Neural progenitor cell (in vitro differentiated cells): ENCODE measurements at regions not wholly inside any gene's neighbourhood (a gene's known extent, or its start where the extent isn't known, plus 50 kb on each side); places are given as distances from the start of the nearest gene placed in this dataset.
"Not testable (repeated sequence)": the region's sequence is repeated elsewhere in the genome, so short reads cannot be mapped to it uniquely, and the experiment has no call there.

Experiments used
- DNase-seq: peaks from one replicate; pipeline ENCODE4 v3.0.0-alpha.2; 2016; ENCODE audit warnings: low spot score
- H2AFZ ChIP-seq: fragments of 200-600 bp; sonication (generic); replicated peaks from 2 replicates; pipeline ENCODE4 v1.6.1; 2016; ENCODE audit warnings: antibody characterized with exemption
- H3F3A ChIP-seq: fragments of 200-600 bp; sonication (generic); 2 replicates; pipeline ENCODE4 v1.6.1; 2016; ENCODE audit warnings: antibody characterized with exemption, low read depth
- H3K27ac ChIP-seq: fragments of 200-600 bp; sonication (generic); 2 replicates; pipeline ENCODE4 v1.5.1; 2016; ENCODE audit warnings: mild to moderate bottlenecking
- H3K27me3 ChIP-seq: fragments of 200-600 bp; sonication (generic); 2 replicates; pipeline ENCODE4 v1.6.1; 2016; ENCODE audit warnings: mild to moderate bottlenecking, moderate library complexity
- H3K36me3 ChIP-seq: fragments of 200-600 bp; sonication (generic); 2 replicates; pipeline ENCODE4 v1.5.1; 2016
- H3K4me1 ChIP-seq: fragments of 200-600 bp; sonication (generic); 2 replicates; pipeline ENCODE4 v1.6.1; 2016; ENCODE audit warnings: mixed run types
- H3K4me2 ChIP-seq: fragments of 200-600 bp; sonication (generic); 2 replicates; pipeline ENCODE4 v1.6.1; 2016
- H3K4me3 ChIP-seq: fragments of 200-600 bp; sonication (generic); 2 replicates; pipeline ENCODE4 v1.5.1; 2016
- H3K79me2 ChIP-seq: fragments of 200-600 bp; sonication (generic); 2 replicates; pipeline ENCODE4 v1.6.1; 2016; ENCODE audit warnings: low read depth
- H3K9ac ChIP-seq: fragments of 200-600 bp; sonication (generic); 2 replicates; pipeline ENCODE4 v1.6.1; 2016
- H3K9me3 ChIP-seq: fragments of 200-600 bp; sonication (generic); 2 replicates; pipeline ENCODE4 v1.5.1; 2016; ENCODE audit warnings: low read depth
- H4K20me1 ChIP-seq: fragments of 200-600 bp; sonication (generic); 2 replicates; pipeline ENCODE4 v1.6.1; 2016; ENCODE audit warnings: low read depth
- H3K27ac Mint-ChIP-seq: 3 replicates; pipeline ENCODE4 v1.8.0; 2021; ENCODE audit warnings: mixed read lengths
- H3K27me3 Mint-ChIP-seq: 2 replicates; pipeline ENCODE4 v1.8.0; 2022; ENCODE audit warnings: low read depth, mild to moderate bottlenecking, inconsistent platforms, moderate library complexity, mixed read lengths; ENCODE audit not compliant: insufficient read depth
- H3K36me3 Mint-ChIP-seq: 3 replicates; pipeline ENCODE4 v1.8.0; 2021; ENCODE audit warnings: mixed read lengths
- H3K4me1 Mint-ChIP-seq: 3 replicates; pipeline ENCODE4 v1.8.0; 2021; ENCODE audit warnings: mixed read lengths
- H3K4me3 Mint-ChIP-seq: 3 replicates; pipeline ENCODE4 v1.8.0; 2021; ENCODE audit warnings: mild to moderate bottlenecking, moderate library complexity, mixed read lengths
- H3K9me3 Mint-ChIP-seq: 3 replicates; pipeline ENCODE4 v1.8.0; 2020; ENCODE audit warnings: mixed read lengths
- EZH2 ChIP-seq: fragments of 200-600 bp; sonication (generic); IDR thresholded peaks from 2 replicates; pipeline ENCODE4 v1.6.1; 2017; ENCODE audit warnings: antibody characterized with exemption, mild to moderate bottlenecking, moderate library complexity
- EZH2phosphoT487 ChIP-seq: fragments of 200-600 bp; sonication (generic); IDR thresholded peaks from 2 replicates; pipeline ENCODE4 v1.6.1; 2017; ENCODE audit warnings: antibody characterized with exemption
- TF ChIP-seq, protein P1 (sequence below): fragments of 200-600 bp; sonication (generic); IDR thresholded peaks from 2 replicates; pipeline ENCODE4 v1.5.1; 2017; ENCODE audit warnings: antibody characterized with exemption, mild to moderate bottlenecking

DNA sequence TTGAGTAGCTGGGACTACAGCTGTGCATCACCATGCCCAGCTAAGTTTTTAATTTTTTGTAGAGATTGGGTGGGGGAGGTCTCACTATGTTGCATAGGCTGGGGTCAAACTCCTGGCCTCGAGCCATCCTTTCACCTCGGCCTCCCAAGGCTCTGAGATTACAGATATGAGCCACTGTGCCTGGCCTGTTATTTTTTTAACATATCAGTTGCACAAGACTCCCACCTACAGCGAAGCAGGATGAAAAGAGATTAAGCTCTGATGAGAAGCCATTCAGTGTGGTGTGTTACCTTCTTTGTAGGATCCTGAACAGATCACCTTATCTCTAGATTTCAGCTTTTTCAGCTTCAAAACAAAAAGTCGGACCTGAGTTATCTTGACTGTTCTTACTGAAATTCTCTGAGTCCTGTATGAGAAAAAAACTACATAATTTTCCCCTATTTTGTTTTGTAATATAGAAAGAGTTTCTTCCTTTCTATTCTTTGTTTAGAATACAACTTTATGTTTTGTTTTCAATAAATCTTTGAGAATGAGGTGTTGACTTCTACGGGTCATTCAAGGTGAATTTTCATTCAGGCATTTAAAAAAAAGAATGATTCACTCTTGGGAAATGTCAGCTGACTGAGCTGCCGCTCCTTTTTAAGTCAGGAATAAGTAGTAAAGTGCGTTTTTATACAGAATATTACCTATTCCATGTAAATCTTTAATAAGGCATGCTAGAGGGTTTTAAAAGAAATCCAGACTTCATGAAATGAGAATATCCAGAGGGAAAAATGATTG is 134.6 kb downstream of the ARSF start:
- no peak for TF ChIP-seq EZH2phosphoT487
- TF ChIP-seq, protein P1, sequence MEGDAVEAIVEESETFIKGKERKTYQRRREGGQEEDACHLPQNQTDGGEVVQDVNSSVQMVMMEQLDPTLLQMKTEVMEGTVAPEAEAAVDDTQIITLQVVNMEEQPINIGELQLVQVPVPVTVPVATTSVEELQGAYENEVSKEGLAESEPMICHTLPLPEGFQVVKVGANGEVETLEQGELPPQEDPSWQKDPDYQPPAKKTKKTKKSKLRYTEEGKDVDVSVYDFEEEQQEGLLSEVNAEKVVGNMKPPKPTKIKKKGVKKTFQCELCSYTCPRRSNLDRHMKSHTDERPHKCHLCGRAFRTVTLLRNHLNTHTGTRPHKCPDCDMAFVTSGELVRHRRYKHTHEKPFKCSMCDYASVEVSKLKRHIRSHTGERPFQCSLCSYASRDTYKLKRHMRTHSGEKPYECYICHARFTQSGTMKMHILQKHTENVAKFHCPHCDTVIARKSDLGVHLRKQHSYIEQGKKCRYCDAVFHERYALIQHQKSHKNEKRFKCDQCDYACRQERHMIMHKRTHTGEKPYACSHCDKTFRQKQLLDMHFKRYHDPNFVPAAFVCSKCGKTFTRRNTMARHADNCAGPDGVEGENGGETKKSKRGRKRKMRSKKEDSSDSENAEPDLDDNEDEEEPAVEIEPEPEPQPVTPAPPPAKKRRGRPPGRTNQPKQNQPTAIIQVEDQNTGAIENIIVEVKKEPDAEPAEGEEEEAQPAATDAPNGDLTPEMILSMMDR: no peak
- no peak for TF ChIP-seq EZH2
- H3K9me3 ChIP-seq: no peaks in the 10 kb centered on the region
- H2AFZ ChIP-seq: peak overlapping the region; percentile 3
- H3K4me2 ChIP-seq: peak overlapping the region; percentile 22
- no peak overlapping the region for H3K9ac ChIP-seq
- no peak for DNase-seq
- H3K36me3 Mint-ChIP-seq: peaks cover 2% of the 10 kb centered on the region
- peaks cover 11% of the 10 kb centered on the region for H3K9me3 Mint-ChIP-seq
- peak overlapping the region; percentile 82 for H3K27ac Mint-ChIP-seq
- H3F3A ChIP-seq: no peaks in the 10 kb centered on the region
- no peak overlapping the region for H3K27ac ChIP-seq
- no peak overlapping the region for H3K4me3 ChIP-seq
- H3K27me3 Mint-ChIP-seq: peaks cover 7% of the 10 kb centered on the region
- H3K79me2 ChIP-seq: no peaks in the 10 kb centered on the region
- peaks cover 36% of the 10 kb centered on the region for H3K4me1 Mint-ChIP-seq
- no peaks in the 10 kb centered on the region for H4K20me1 ChIP-seq
- no peaks in the 10 kb centered on the region for H3K36me3 ChIP-seq
- H3K4me1 ChIP-seq: peaks cover 17% of the 10 kb centered on the region
- H3K27me3 ChIP-seq: no peaks in the 10 kb centered on the region
- no peak overlapping the region for H3K4me3 Mint-ChIP-seq

DNA sequence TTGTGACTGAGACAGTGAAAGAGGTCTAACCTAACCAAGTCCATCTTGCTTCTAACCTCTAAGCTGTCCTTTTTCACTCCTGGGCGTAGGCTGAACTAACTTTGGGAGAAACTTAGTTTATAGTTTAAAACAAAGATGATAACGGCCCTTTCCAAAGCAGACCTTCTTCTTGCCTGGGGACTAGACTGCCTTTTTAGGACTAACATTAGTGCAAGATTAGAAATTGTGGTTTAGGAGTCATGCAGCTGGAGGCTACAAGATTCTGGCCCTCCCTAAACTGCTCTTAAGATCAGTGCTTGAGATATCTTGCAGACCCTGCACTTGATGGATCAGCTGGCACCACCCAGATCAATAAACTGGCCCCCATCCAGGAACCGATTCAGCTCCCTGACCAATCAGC is 130.9 kb downstream of the ARSF start:
- Mint-ChIP-seq H3K9me3 (peaks cover 21% of the 10 kb centered on the region), H3K4me1 (peaks cover 48% of the 10 kb centered on the region), H3K27me3 (peaks cover 14% of the 10 kb centered on the region)
- H3K27ac Mint-ChIP-seq, H3K9ac ChIP-seq, H3K79me2 ChIP-seq, H3K27ac ChIP-seq, H3F3A ChIP-seq, H3K4me3 Mint-ChIP-seq, H3K9me3 ChIP-seq, H3K36me3 Mint-ChIP-seq, H3K27me3 ChIP-seq, H4K20me1 ChIP-seq, H3K4me3 ChIP-seq, H3K36me3 ChIP-seq, H2AFZ ChIP-seq, H3K4me2 ChIP-seq, DNase-seq: not testable (repeated sequence)
- peaks cover 23% of the 10 kb centered on the region for H3K4me1 ChIP-seq

DNA sequence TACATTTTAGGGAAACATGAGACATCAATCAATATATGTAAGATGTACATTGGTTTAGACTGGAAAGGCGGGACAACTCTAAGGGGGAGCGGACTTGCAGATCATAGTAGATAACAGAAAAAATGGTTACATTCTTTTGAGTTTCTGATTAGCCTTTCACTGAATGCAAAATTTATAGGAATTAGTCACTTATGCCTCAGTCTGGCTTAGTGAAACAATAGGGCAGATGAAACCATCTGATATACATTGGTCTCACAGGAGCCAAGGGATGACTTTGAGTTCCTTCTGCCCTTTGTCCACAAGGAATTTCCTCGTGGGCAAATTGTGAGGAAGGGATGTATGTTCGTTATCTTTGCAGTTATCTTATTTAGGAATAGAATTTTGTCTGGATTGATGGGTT is 128.2 kb downstream of the ARSF start:
- Mint-ChIP-seq H3K4me1 (peaks cover 42% of the 10 kb centered on the region), H3K4me3 (no peak overlapping the region), H3K27ac (no peak overlapping the region), H3K27me3 (peaks cover 14% of the 10 kb centered on the region), H3K36me3 (peaks cover 4% of the 10 kb centered on the region), H3K9me3 (peaks cover 22% of the 10 kb centered on the region)
- TF ChIP-seq EZH2phosphoT487: no peak
- TF ChIP-seq EZH2: no peak
- TF ChIP-seq, protein P1: no peak
- no peak for DNase-seq
- no peaks in the 10 kb centered on the region for H3K27me3 ChIP-seq
- H3K9me3 ChIP-seq: no peaks in the 10 kb centered on the region
- no peaks in the 10 kb centered on the region for H3K36me3 ChIP-seq
- H3K9ac ChIP-seq: no peak overlapping the region
- H3K4me1 ChIP-seq: peaks cover 21% of the 10 kb centered on the region
- H3F3A ChIP-seq: no peaks in the 10 kb centered on the region
- no peaks in the 10 kb centered on the region for H4K20me1 ChIP-seq
- no peak overlapping the region for H3K4me3 ChIP-seq
- H3K4me2 ChIP-seq: no peak overlapping the region
- H2AFZ ChIP-seq: no peak overlapping the region
- H3K79me2 ChIP-seq: no peaks in the 10 kb centered on the region
- no peak overlapping the region for H3K27ac ChIP-seq

DNA sequence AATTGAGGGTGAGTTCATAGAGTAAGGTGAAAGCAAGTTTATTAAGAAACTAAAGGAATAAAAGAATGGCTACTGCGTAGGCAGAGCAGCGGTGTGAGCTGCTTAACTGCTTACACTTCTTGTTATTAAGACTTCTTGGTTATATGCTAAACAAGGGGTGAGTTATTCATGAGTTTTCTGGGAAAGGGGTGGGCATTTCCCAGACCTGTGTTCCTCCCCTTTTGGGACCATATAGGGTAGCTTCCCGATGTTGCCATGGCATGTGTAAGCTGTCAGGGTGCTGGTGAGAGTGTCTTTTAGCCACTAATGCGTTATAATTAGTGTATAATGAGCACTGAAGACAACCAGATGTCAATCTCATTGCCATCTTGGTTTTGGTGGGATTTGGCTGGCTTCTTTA is 126.5 kb downstream of the ARSF start:
- Mint-ChIP-seq H3K9me3 (peaks cover 23% of the 10 kb centered on the region), H3K27ac (peak overlapping the region; percentile 39), H3K36me3 (peaks cover 5% of the 10 kb centered on the region), H3K27me3 (peaks cover 13% of the 10 kb centered on the region), H3K4me1 (peaks cover 41% of the 10 kb centered on the region), H3K4me3 (peak overlapping the region; percentile 66)
- no peak overlapping the region for H3K4me2 ChIP-seq
- H3K79me2 ChIP-seq: no peaks in the 10 kb centered on the region
- H3K9ac ChIP-seq: no peak overlapping the region
- peaks cover 21% of the 10 kb centered on the region for H3K4me1 ChIP-seq
- no peak overlapping the region for H2AFZ ChIP-seq
- no peaks in the 10 kb centered on the region for H3K36me3 ChIP-seq
- TF ChIP-seq EZH2phosphoT487: no peak
- TF ChIP-seq EZH2: no peak
- TF ChIP-seq, protein P1: no peak
- no peaks in the 10 kb centered on the region for H3K9me3 ChIP-seq
- H4K20me1 ChIP-seq: no peaks in the 10 kb centered on the region
- no peaks in the 10 kb centered on the region for H3F3A ChIP-seq
- DNase-seq: no peak
- no peak overlapping the region for H3K27ac ChIP-seq
- H3K4me3 ChIP-seq: no peak overlapping the region
- H3K27me3 ChIP-seq: no peaks in the 10 kb centered on the region
